ENCODE measurements at regions not wholly inside any gene's neighbourhood (a gene's known extent, or its start where the extent isn't known, plus 50 kb on each side); places are given as distances from the start of the nearest gene placed in this dataset.

DNA sequence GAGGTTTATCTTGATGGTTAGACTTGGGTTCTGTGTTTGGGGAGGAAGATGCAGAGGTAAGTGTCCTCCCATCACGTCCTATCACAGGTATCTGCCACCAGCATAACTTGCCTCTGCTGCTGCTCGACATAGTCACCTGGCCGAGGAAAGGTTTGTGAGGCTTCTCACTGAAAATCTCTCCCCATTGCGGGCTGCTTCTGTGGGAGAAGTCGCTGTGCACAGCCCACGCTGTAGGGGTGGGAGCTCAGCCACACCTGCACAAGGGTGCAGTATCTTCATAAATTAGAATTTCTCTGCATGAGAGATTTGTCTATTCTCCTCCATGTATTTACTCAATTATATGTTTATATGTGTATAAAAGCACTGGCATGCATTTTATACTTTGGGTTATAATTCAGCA, 415.7 kb upstream of the MYT1L start:
- no peak for DNase-seq (ENCODE audit: low spot score)
- no peak for TF ChIP-seq HNF4G (IDR thresholded peaks at IDR 0.05)
- TF ChIP-seq GABPA (IDR thresholded peaks at IDR 0.05 in 1 of 2, conservative IDR thresholded peaks at IDR 0.05 in 1 of 2): no peak
- TF ChIP-seq, protein P1, sequence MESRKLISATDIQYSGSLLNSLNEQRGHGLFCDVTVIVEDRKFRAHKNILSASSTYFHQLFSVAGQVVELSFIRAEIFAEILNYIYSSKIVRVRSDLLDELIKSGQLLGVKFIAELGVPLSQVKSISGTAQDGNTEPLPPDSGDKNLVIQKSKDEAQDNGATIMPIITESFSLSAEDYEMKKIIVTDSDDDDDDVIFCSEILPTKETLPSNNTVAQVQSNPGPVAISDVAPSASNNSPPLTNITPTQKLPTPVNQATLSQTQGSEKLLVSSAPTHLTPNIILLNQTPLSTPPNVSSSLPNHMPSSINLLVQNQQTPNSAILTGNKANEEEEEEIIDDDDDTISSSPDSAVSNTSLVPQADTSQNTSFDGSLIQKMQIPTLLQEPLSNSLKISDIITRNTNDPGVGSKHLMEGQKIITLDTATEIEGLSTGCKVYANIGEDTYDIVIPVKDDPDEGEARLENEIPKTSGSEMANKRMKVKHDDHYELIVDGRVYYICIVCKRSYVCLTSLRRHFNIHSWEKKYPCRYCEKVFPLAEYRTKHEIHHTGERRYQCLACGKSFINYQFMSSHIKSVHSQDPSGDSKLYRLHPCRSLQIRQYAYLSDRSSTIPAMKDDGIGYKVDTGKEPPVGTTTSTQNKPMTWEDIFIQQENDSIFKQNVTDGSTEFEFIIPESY (IDR thresholded peaks at IDR 0.05): no peak
- no peak for TF ChIP-seq HNF4A (conservative IDR thresholded peaks at IDR 0.05)
- H3K4me3 ChIP-seq (ENCODE audit: low read depth in 1 of 3, low read length in 3 of 3): no peak overlapping the region
- no peaks in the 10 kb centered on the region for H3K9me3 ChIP-seq (ENCODE audit: control insufficient read depth in 4 of 4, low read length in 3 of 4)
- H3K36me3 ChIP-seq (ENCODE audit: control insufficient read depth in 4 of 4, insufficient read depth in 3 of 4, low read depth in 1 of 4, low read length in 3 of 4): no peaks in the 10 kb centered on the region
- H3K27me3 ChIP-seq (ENCODE audit: control insufficient read depth in 4 of 4, insufficient read depth in 4 of 4, low read length in 3 of 4): no peaks in the 10 kb centered on the region
- no peaks in the 10 kb centered on the region for H3K4me1 ChIP-seq (ENCODE audit: control insufficient read depth in 4 of 4, insufficient read depth in 4 of 4, low read length in 3 of 4)
- no peak overlapping the region for H3K9ac ChIP-seq (ENCODE audit: low read depth in 1 of 2, low read length in 2 of 2)
- no peak overlapping the region for H3K27ac ChIP-seq (ENCODE audit: low read depth in 1 of 2, low read length in 2 of 2)
- 73% methylated on average over 6 of the region's 6 CpGs for WGBS

DNA sequence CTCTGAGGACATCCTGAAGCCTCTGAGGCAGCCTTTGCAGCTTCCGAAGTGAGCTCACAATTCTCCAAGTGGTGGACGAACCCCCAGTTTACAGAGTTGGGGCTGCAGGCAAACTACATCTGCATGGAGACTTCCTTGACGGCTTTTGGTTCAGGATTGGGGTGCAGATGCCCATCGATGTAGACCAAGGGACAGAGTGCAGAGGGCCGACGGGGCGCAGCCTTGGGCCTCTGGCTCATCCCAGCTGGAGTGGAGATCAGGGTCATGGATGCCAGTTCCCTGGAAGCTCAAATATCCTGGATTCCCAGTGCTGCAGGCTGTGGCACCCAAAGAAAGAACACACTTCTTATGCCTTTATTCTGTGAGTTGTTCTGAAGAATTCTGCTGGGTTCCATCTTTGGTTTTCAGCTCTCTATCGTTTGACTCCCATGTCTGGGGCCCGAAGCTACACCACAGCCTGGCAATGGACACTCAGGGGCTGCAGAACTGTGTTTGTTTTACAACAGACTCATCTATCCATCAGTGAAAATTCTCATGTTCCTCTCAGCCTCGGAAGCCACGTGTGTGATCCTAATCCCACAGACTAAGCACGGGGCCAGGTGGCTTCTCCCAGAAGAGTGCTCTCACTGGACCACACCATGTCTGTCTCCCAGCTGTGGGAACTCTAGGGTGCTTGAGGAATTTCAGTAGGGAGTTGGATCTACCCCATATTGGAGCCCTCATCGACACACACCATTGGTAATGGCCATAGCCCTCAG, 414.1 kb upstream of the MYT1L start:
- no peak for TF ChIP-seq RAD21 (IDR thresholded peaks at IDR 0.05)
- TF ChIP-seq MAX (IDR thresholded peaks at IDR 0.05): no peak
- TF ChIP-seq, protein P2, sequence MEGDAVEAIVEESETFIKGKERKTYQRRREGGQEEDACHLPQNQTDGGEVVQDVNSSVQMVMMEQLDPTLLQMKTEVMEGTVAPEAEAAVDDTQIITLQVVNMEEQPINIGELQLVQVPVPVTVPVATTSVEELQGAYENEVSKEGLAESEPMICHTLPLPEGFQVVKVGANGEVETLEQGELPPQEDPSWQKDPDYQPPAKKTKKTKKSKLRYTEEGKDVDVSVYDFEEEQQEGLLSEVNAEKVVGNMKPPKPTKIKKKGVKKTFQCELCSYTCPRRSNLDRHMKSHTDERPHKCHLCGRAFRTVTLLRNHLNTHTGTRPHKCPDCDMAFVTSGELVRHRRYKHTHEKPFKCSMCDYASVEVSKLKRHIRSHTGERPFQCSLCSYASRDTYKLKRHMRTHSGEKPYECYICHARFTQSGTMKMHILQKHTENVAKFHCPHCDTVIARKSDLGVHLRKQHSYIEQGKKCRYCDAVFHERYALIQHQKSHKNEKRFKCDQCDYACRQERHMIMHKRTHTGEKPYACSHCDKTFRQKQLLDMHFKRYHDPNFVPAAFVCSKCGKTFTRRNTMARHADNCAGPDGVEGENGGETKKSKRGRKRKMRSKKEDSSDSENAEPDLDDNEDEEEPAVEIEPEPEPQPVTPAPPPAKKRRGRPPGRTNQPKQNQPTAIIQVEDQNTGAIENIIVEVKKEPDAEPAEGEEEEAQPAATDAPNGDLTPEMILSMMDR (IDR thresholded peaks at IDR 0.05; ENCODE audit: low read depth, low read length, missing input control): no peak
- no peak for TF ChIP-seq HNF4G (IDR thresholded peaks at IDR 0.05)
- no peak for TF ChIP-seq HNF4A (conservative IDR thresholded peaks at IDR 0.05)
- TF ChIP-seq SP1 (IDR thresholded peaks at IDR 0.05): no peak
- TF ChIP-seq FOXA1 (IDR thresholded peaks at IDR 0.05): no peak
- no peak for TF ChIP-seq JUND (IDR thresholded peaks at IDR 0.05)
- TF ChIP-seq, protein P3, sequence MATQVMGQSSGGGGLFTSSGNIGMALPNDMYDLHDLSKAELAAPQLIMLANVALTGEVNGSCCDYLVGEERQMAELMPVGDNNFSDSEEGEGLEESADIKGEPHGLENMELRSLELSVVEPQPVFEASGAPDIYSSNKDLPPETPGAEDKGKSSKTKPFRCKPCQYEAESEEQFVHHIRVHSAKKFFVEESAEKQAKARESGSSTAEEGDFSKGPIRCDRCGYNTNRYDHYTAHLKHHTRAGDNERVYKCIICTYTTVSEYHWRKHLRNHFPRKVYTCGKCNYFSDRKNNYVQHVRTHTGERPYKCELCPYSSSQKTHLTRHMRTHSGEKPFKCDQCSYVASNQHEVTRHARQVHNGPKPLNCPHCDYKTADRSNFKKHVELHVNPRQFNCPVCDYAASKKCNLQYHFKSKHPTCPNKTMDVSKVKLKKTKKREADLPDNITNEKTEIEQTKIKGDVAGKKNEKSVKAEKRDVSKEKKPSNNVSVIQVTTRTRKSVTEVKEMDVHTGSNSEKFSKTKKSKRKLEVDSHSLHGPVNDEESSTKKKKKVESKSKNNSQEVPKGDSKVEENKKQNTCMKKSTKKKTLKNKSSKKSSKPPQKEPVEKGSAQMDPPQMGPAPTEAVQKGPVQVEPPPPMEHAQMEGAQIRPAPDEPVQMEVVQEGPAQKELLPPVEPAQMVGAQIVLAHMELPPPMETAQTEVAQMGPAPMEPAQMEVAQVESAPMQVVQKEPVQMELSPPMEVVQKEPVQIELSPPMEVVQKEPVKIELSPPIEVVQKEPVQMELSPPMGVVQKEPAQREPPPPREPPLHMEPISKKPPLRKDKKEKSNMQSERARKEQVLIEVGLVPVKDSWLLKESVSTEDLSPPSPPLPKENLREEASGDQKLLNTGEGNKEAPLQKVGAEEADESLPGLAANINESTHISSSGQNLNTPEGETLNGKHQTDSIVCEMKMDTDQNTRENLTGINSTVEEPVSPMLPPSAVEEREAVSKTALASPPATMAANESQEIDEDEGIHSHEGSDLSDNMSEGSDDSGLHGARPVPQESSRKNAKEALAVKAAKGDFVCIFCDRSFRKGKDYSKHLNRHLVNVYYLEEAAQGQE (IDR thresholded peaks at IDR 0.05): no peak
- no peak for TF ChIP-seq YY1 (IDR thresholded peaks at IDR 0.05)
- TF ChIP-seq RXRA (IDR thresholded peaks at IDR 0.05): no peak
- TF ChIP-seq, protein P1 (IDR thresholded peaks at IDR 0.05): no peak
- TF ChIP-seq EGR1 (IDR thresholded peaks at IDR 0.05; ENCODE audit: low read depth in 2 of 2): no peak
- WGBS: 85% methylated on average over 13 of the region's 13 CpGs

More for the DNA sequence above, 414.1 kb upstream of the MYT1L start:
- Histone ChIP-seq H3K4me1 (ENCODE audit: control insufficient read depth in 4 of 4, insufficient read depth in 4 of 4, low read length in 3 of 4) (no peaks in the 10 kb centered on the region), H3K9ac (ENCODE audit: low read depth in 1 of 2, low read length in 2 of 2) (no peak overlapping the region), H3K9me3 (ENCODE audit: control insufficient read depth in 4 of 4, low read length in 3 of 4) (no peaks in the 10 kb centered on the region), H3K36me3 (ENCODE audit: control insufficient read depth in 4 of 4, insufficient read depth in 3 of 4, low read depth in 1 of 4, low read length in 3 of 4) (no peaks in the 10 kb centered on the region), H3K27me3 (ENCODE audit: control insufficient read depth in 4 of 4, insufficient read depth in 4 of 4, low read length in 3 of 4) (no peaks in the 10 kb centered on the region), H3K27ac (ENCODE audit: low read depth in 1 of 2, low read length in 2 of 2) (no peak overlapping the region), H3K4me3 (ENCODE audit: low read depth in 1 of 3, low read length in 3 of 3) (no peak overlapping the region)
- DNase-seq (ENCODE audit: low spot score): no peak

Measured in liver (tissue), 8 donors.